GM18508 (cell line): ENCODE measurements at regions not wholly inside any gene's neighbourhood (a gene's known extent, or its start where the extent isn't known, plus 50 kb on each side); places are given as distances from the start of the nearest gene placed in this dataset.
"Not testable (repeated sequence)": the region's sequence is repeated elsewhere in the genome, so short reads cannot be mapped to it uniquely, and the experiment has no call there.

Source experiments
- ATAC-seq: cut with Tn5 transposase; IDR thresholded peaks from one replicate; pipeline ENCODE4 v1.9.1; 2021; ENCODE audit warnings: moderate number of reproducible peaks; ENCODE audit not compliant: insufficient read depth, unreplicated experiment

GRCh38 chr13:106108346-106108745, 427.1 kb downstream of the EFNB2 start:
- ATAC-seq = no peak

GRCh38 chr13:106107061-106107460, 428.4 kb downstream of the EFNB2 start:
- ATAC-seq = no peak

GRCh38 chr13:106105153-106105552, 430.3 kb downstream of the EFNB2 start:
- no peak for ATAC-seq

- ATAC-seq = no peak
Observed at GRCh38 chr13:106104281-106104901, 431.1 kb downstream of the EFNB2 start.

- ATAC-seq = no peak
Observed at GRCh38 chr13:106103779-106104178, 431.7 kb downstream of the EFNB2 start.

GRCh38 chr13:106102786-106103185, 432.7 kb downstream of the EFNB2 start:
- ATAC-seq = no peak

- ATAC-seq = no peak
Observed at GRCh38 chr13:106101201-106101600, 434.3 kb downstream of the EFNB2 start.

- no peak for ATAC-seq
Observed at GRCh38 chr13:106100171-106100919, 435.1 kb downstream of the EFNB2 start.

GRCh38 chr13:106099765-106100164, 435.7 kb downstream of the EFNB2 start:
- ATAC-seq = no peak

GRCh38 chr13:106098778-106099177, 436.7 kb downstream of the EFNB2 start:
- ATAC-seq = no peak

- ATAC-seq = no peak
Observed at GRCh38 chr13:106096661-106097092, 438.8 kb downstream of the EFNB2 start.

- ATAC-seq = no peak
Observed at GRCh38 chr13:106095919-106096318, 439.5 kb downstream of the EFNB2 start.

GRCh38 chr13:106095406-106095805, 440.1 kb downstream of the EFNB2 start:
- ATAC-seq = no peak

GRCh38 chr13:106090001-106090400, 445.5 kb downstream of the EFNB2 start:
- ATAC-seq = no peak

- no peak for ATAC-seq
Observed at GRCh38 chr13:106089261-106089980, 446.0 kb downstream of the EFNB2 start.

GRCh38 chr13:106088085-106088484, 447.4 kb downstream of the EFNB2 start:
- ATAC-seq = no peak

- no peak for ATAC-seq
Observed at GRCh38 chr13:106087201-106087600, 448.3 kb downstream of the EFNB2 start.

GRCh38 chr13:106083620-106084350, 451.7 kb downstream of the EFNB2 start:
- ATAC-seq = no peak

GRCh38 chr13:106081221-106081620, 454.2 kb downstream of the EFNB2 start:
- ATAC-seq = not testable (repeated sequence)

GRCh38 chr13:106078191-106078590, 457.3 kb downstream of the EFNB2 start:
- ATAC-seq = no peak

GRCh38 chr13:106077017-106077416, 458.4 kb downstream of the EFNB2 start:
- no peak for ATAC-seq
